CD4-positive, alpha-beta T cell (primary cell): ENCODE measurements at regions not wholly inside any gene's neighbourhood (a gene's known extent, or its start where the extent isn't known, plus 50 kb on each side); places are given as distances from the start of the nearest gene placed in this dataset.
A peak's percentile ranks its signal among the peaks of the same experiment; 100 is the strongest.

ENCODE experiments used
- ATAC-seq: fragments of 200-7000 bp; cut with Tn5 transposase; one replicate; pipeline ENCODE4 v1.10.0; 2022; ENCODE audit warnings: mild to moderate bottlenecking; ENCODE audit not compliant: poor library complexity
- CTCF ChIA-PET: fragments of 350-600 bp; sonication (Branson Sonifier 250); formaldehyde crosslinking; loops from one replicate; lab custom pipeline; 2021; ENCODE audit warnings: antibody characterized with exemption, inconsistent platforms; lab: Charles Lee
- POLR2A ChIA-PET: fragments of 350-600 bp; sonication (Branson Sonifier 250); formaldehyde crosslinking; loops from one replicate; lab custom pipeline; 2021; ENCODE audit warnings: antibody characterized with exemption, inconsistent platforms; lab: Charles Lee
- DNase-seq, 14 experiments: peaks; one replicate each; pipeline ENCODE4 v3.0.0-alpha.2; 2013 to 2020; ENCODE audit warnings: mixed read lengths in 2 of 14
- H3K27ac ChIP-seq, 2 donors: one replicate each; pipeline versions ENCODE4 v1.5.1 to v1.7.0; 2013; ENCODE audit warnings: low read length in 2 of 2, low read depth in 1 of 2, mild to moderate bottlenecking in 1 of 2
- H3K27me3 ChIP-seq, 2 experiments: 1 replicate in 1 of 2; 2 replicates in 1 of 2; pipeline versions ENCODE4 v1.6.1 to v1.7.0; 2013; ENCODE audit warnings: low read length in 2 of 2, control low read depth in 1 of 2, mild to moderate bottlenecking in 1 of 2, moderate library complexity in 1 of 2; ENCODE audit not compliant: insufficient read depth in 2 of 2, control insufficient read depth in 1 of 2
- H3K36me3 ChIP-seq: one replicate; pipeline ENCODE4 v1.6.1; 2013; ENCODE audit warnings: low read length, control low read depth; ENCODE audit not compliant: insufficient read depth
- H3K4me1 ChIP-seq: one replicate; pipeline ENCODE4 v1.6.1; 2013; ENCODE audit warnings: low read length, control low read depth; ENCODE audit not compliant: insufficient read depth
- H3K4me3 ChIP-seq: one replicate; pipeline ENCODE4 v1.5.1; 2013; ENCODE audit warnings: mild to moderate bottlenecking, low read length, moderate library complexity
- H3K9me3 ChIP-seq, 2 experiments: 1 replicate in 1 of 2; 2 replicates in 1 of 2; pipeline versions ENCODE4 v1.6.1 to v1.7.0; 2013; ENCODE audit warnings: low read length in 2 of 2, mild to moderate bottlenecking in 2 of 2, control low read depth in 1 of 2, moderate library complexity in 1 of 2; ENCODE audit not compliant: control insufficient read depth in 1 of 2, insufficient read depth in 1 of 2
- H3K27ac Mint-ChIP-seq: one replicate; pipeline ENCODE4 v1.8.0; 2020; ENCODE audit warnings: mixed read lengths
- H3K27me3 Mint-ChIP-seq: one replicate; pipeline ENCODE4 v1.8.0; 2021; ENCODE audit warnings: mixed read lengths
- H3K36me3 Mint-ChIP-seq: one replicate; pipeline ENCODE4 v1.8.0; 2021; ENCODE audit warnings: low read depth, mixed read lengths
- H3K4me1 Mint-ChIP-seq: one replicate; pipeline ENCODE4 v1.8.0; 2021; ENCODE audit warnings: low read depth, mixed read lengths
- H3K4me3 Mint-ChIP-seq: one replicate; pipeline ENCODE4 v1.8.0; 2020; ENCODE audit warnings: mild to moderate bottlenecking, mixed read lengths
- H3K9me3 Mint-ChIP-seq: one replicate; pipeline ENCODE4 v1.8.0; 2020; ENCODE audit warnings: mixed read lengths
- CTCF ChIP-seq: fragments of 200-600 bp; IDR thresholded peaks from one replicate; pipeline ENCODE4 v1.8.0; 2022; ENCODE audit warnings: antibody characterized with exemption, mild to moderate bottlenecking
- intact Hi-C, 2 experiments: fragments of 100-400 bp; cut with DNase I in 1 of 2; cut with micrococcal nuclease in 1 of 2; formaldehyde crosslinking; loops; one replicate each; pipeline versions ENCODE4 v1.15.1 to v1.9.0; 2023 to 2025; cut with DNase I, micrococcal nuclease

- H3K4me1 Mint-ChIP-seq, result peaks cover 15% of the 10 kb centered on the region
- POLR2A ChIA-PET, result no interaction called here
- no peak overlapping the region for H3K27ac ChIP-seq
- no peaks in the 10 kb centered on the region for H3K27me3 ChIP-seq
- H3K4me3 ChIP-seq, result no peak overlapping the region
- ATAC-seq (no peak), DNase-seq (peak in 2 of 14 experiments; percentile 19 to 28)
- intact Hi-C loops, result loop anchor here in 1 of 2 experiments (10.0 kb wide), 6 partner anchors 119 to 1939 kb away; partner anchors contain the start of genes DHX38, GLG1, PSMD7 and TXNL4B
- CTCF ChIA-PET, result no interaction called here
- TF ChIP-seq CTCF, result no peak
- H3K27me3 Mint-ChIP-seq, result no peaks in the 10 kb centered on the region
- H3K9me3 ChIP-seq, result no peaks in the 10 kb centered on the region
- peaks cover 13% of the 10 kb centered on the region for H3K36me3 Mint-ChIP-seq
- H3K36me3 ChIP-seq, result no peaks in the 10 kb centered on the region
- no peak overlapping the region for H3K4me3 Mint-ChIP-seq
- no peak overlapping the region for H3K27ac Mint-ChIP-seq
- peaks cover 3% of the 10 kb centered on the region for H3K9me3 Mint-ChIP-seq
- H3K4me1 ChIP-seq, result peaks cover 9% of the 10 kb centered on the region
Observed at GRCh38 chr16:72666267-72666666, 381.7 kb downstream of the ZFHX3 start.

- Mint-ChIP-seq H3K36me3 (peaks cover 13% of the 10 kb centered on the region), H3K9me3 (no peaks in the 10 kb centered on the region), H3K4me3 (peak overlapping the region; percentile 98), H3K27ac (peak overlapping the region; percentile 85), H3K27me3 (no peaks in the 10 kb centered on the region), H3K4me1 (peaks cover 15% of the 10 kb centered on the region)
- Histone ChIP-seq H3K27ac (peak overlapping the region in 1 of 2 donors; percentile 54), H3K4me3 (peak overlapping the region; percentile 77), H3K36me3 (no peaks in the 10 kb centered on the region), H3K27me3 (no peaks in the 10 kb centered on the region), H3K4me1 (peaks cover 9% of the 10 kb centered on the region), H3K9me3 (no peaks in the 10 kb centered on the region)
- DNase-seq, result no peak
- ATAC-seq, result no peak
- ChIA-PET CTCF (no interaction called here), POLR2A (interaction anchor here (1.6 kb wide), 1 partner anchor 573 kb away, joined by 6 read pairs; the partner anchor contains the start of genes DHX38 and TXNL4B)
- intact Hi-C loops, result loop anchor here in 1 of 2 experiments (10.0 kb wide), 6 partner anchors 119 to 1939 kb away; partner anchors contain the start of genes DHX38, GLG1, PSMD7 and TXNL4B
- no peak for TF ChIP-seq CTCF
Observed at GRCh38 chr16:72665701-72666100, 382.2 kb downstream of the ZFHX3 start.

GRCh38 chr16:72664509-72665408 lies 383.2 kb downstream of the ZFHX3 start:
- Histone ChIP-seq H3K9me3 (no peaks in the 10 kb centered on the region), H3K4me1 (peaks cover 9% of the 10 kb centered on the region), H3K36me3 (no peaks in the 10 kb centered on the region), H3K27me3 (no peaks in the 10 kb centered on the region), H3K4me3 (peak overlapping the region; percentile 77), H3K27ac (peak overlapping the region; percentile 54 to 59)
- ATAC-seq (peak; percentile 99), DNase-seq (peak; percentile 84 to 98 (median 90))
- Mint-ChIP-seq H3K4me1 (peaks cover 15% of the 10 kb centered on the region), H3K36me3 (peaks cover 13% of the 10 kb centered on the region), H3K27me3 (no peaks in the 10 kb centered on the region), H3K9me3 (no peaks in the 10 kb centered on the region), H3K4me3 (peak overlapping the region; percentile 98), H3K27ac (peak overlapping the region; percentile 85)
- ChIA-PET POLR2A (interaction anchor here (0.6 to 1.6 kb wide), 2 partner anchors 122 to 572 kb away, joined by 3 to 6 read pairs; partner anchors contain the start of genes DHX38 and TXNL4B), CTCF (no interaction called here)
- intact Hi-C loops, result loop anchor here in 1 of 2 experiments (10.0 kb wide), 6 partner anchors 120 to 1940 kb away; partner anchors contain the start of genes DHX38, GLG1, PSMD7 and TXNL4B
- TF ChIP-seq CTCF, result no peak
